ENCODE measurements at regions not wholly inside any gene's neighbourhood (a gene's known extent, or its start where the extent isn't known, plus 50 kb on each side); places are given as distances from the start of the nearest gene placed in this dataset.

DNA sequence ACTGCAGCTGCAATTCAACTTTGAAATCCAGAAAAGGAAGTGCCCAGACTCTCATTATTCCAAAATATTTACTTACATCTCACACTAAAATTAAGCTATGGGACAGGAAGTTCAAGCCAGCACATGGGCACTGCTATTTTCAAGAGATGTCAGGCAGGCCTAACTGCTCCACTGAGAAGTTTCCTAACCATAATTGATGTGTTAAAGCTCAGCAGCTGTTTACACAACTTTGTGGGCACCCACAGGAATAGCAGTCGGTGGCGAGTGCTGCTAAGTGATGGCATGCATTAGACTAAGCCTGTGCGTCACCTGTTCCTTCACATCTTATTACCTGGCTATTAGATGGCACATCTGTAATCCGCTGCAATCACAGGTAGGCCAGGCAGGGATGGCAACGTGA, 303.3 kb upstream of the DAB1 start:
- 17% methylated on average over 3 of the region's 5 CpGs for WGBS (ENCODE audit: insufficient coverage)
- no peak overlapping the region for H3K27ac Mint-ChIP-seq
- TF ChIP-seq, protein P1, sequence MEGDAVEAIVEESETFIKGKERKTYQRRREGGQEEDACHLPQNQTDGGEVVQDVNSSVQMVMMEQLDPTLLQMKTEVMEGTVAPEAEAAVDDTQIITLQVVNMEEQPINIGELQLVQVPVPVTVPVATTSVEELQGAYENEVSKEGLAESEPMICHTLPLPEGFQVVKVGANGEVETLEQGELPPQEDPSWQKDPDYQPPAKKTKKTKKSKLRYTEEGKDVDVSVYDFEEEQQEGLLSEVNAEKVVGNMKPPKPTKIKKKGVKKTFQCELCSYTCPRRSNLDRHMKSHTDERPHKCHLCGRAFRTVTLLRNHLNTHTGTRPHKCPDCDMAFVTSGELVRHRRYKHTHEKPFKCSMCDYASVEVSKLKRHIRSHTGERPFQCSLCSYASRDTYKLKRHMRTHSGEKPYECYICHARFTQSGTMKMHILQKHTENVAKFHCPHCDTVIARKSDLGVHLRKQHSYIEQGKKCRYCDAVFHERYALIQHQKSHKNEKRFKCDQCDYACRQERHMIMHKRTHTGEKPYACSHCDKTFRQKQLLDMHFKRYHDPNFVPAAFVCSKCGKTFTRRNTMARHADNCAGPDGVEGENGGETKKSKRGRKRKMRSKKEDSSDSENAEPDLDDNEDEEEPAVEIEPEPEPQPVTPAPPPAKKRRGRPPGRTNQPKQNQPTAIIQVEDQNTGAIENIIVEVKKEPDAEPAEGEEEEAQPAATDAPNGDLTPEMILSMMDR (IDR thresholded peaks at IDR 0.05), result no peak

DNA sequence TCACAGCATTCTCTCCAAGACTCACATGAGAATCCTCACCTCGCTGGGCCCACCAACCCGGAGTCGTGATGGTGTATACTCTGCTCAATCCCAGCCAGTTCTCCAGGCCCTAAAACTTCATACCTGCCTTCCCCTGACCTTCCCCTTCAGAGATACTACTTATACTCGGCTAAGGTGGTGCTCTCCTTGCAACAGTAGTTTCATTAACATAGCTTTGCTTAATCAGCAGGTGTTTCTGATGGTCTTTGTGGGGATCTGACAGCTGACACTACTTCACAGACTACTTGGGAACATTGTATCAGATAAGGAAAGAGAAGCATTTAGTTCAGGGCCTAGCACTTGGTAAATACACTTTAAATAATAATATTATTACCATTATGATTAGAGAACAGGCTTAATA, 301.5 kb upstream of the DAB1 start:
- Histone ChIP-seq H3K27me3 (ENCODE audit: control insufficient read depth in 2 of 2, insufficient read depth in 2 of 2, low read length in 2 of 2) (no peaks in the 10 kb centered on the region), H3K79me2 (ENCODE audit: insufficient read depth, low read length) (no peaks in the 10 kb centered on the region), H3K9me3 (replicated peaks in 1 of 2; ENCODE audit: control insufficient read depth in 1 of 2, insufficient read depth in 1 of 2, low read length in 2 of 2) (peaks cover 0 to 2% of the 10 kb centered on the region in 2 donors), H3K4me2 (replicated peaks; ENCODE audit: extremely low read depth, low read length, poor library complexity, severe bottlenecking) (no peak overlapping the region), H4K20me1 (ENCODE audit: insufficient read depth, low read length) (no peaks in the 10 kb centered on the region), H2AFZ (ENCODE audit: insufficient read depth, low read depth, low read length, poor library complexity, severe bottlenecking) (no peak overlapping the region), H3K4me3 (replicated peaks in 1 of 3; ENCODE audit: low read depth in 2 of 3, low read length in 3 of 3) (no peak overlapping the region), H3K36me3 (replicated peaks in 1 of 2; ENCODE audit: control insufficient read depth in 1 of 2, insufficient read depth in 2 of 2, low read length in 2 of 2) (no peaks in the 10 kb centered on the region), H3K27ac (ENCODE audit: low read depth in 1 of 2, low read length in 2 of 2) (no peak overlapping the region), H3K4me1 (ENCODE audit: control insufficient read depth in 1 of 2, insufficient read depth in 2 of 2, low read length in 2 of 2) (no peaks in the 10 kb centered on the region), H3K9ac (ENCODE audit: insufficient read depth, low read length, poor library complexity, severe bottlenecking) (no peak overlapping the region)
- Mint-ChIP-seq H3K9me3 (peaks cover 0 to 6% (median 1%) of the 10 kb centered on the region in 7 donors), H3K27ac (no peak overlapping the region), H3K4me3 (no peak overlapping the region), H3K4me1 (no peaks in the 10 kb centered on the region), H3K27me3 (ENCODE audit: low read depth in 3 of 3) (peaks cover 0 to 2% (median 0%) of the 10 kb centered on the region in 3 donors), H3K36me3 (no peaks in the 10 kb centered on the region)
- no peak for DNase-seq
- intact Hi-C loops (cut with micrococcal nuclease), result no loop called here
- WGBS (ENCODE audit: insufficient coverage), result 86% methylated on average over 3 of the region's 4 CpGs
- TF ChIP-seq, protein P1 (IDR thresholded peaks at IDR 0.05), result no peak

More for the DNA sequence above, 303.3 kb upstream of the DAB1 start:
- Mint-ChIP-seq H3K4me1 (no peaks in the 10 kb centered on the region), H3K4me3 (no peak overlapping the region), H3K9me3 (peaks cover 0 to 3% (median 0%) of the 10 kb centered on the region in 7 donors), H3K36me3 (no peaks in the 10 kb centered on the region), H3K27me3 (ENCODE audit: low read depth in 3 of 3) (peaks cover 0 to 2% (median 2%) of the 10 kb centered on the region in 3 donors)
- no peaks in the 10 kb centered on the region for H3K36me3 ChIP-seq (replicated peaks in 1 of 2; ENCODE audit: control insufficient read depth in 1 of 2, insufficient read depth in 2 of 2, low read length in 2 of 2)
- H3K79me2 ChIP-seq (ENCODE audit: insufficient read depth, low read length), result no peaks in the 10 kb centered on the region
- DNase-seq, result no peak
- intact Hi-C loops (cut with micrococcal nuclease), result no loop called here
- peaks cover 0 to 2% of the 10 kb centered on the region in 2 donors for H3K9me3 ChIP-seq (replicated peaks in 1 of 2; ENCODE audit: control insufficient read depth in 1 of 2, insufficient read depth in 1 of 2, low read length in 2 of 2)
- no peak overlapping the region for H3K27ac ChIP-seq (ENCODE audit: low read depth in 1 of 2, low read length in 2 of 2)
- H4K20me1 ChIP-seq (ENCODE audit: insufficient read depth, low read length), result no peaks in the 10 kb centered on the region
- no peak overlapping the region for H3K4me2 ChIP-seq (replicated peaks; ENCODE audit: extremely low read depth, low read length, poor library complexity, severe bottlenecking)
- no peak overlapping the region for H3K9ac ChIP-seq (ENCODE audit: insufficient read depth, low read length, poor library complexity, severe bottlenecking)
- no peaks in the 10 kb centered on the region for H3K4me1 ChIP-seq (ENCODE audit: control insufficient read depth in 1 of 2, insufficient read depth in 2 of 2, low read length in 2 of 2)
- no peak overlapping the region for H2AFZ ChIP-seq (ENCODE audit: insufficient read depth, low read depth, low read length, poor library complexity, severe bottlenecking)
- H3K4me3 ChIP-seq (replicated peaks in 1 of 3; ENCODE audit: low read depth in 2 of 3, low read length in 3 of 3), result no peak overlapping the region
- H3K27me3 ChIP-seq (ENCODE audit: control insufficient read depth in 2 of 2, insufficient read depth in 2 of 2, low read length in 2 of 2), result no peaks in the 10 kb centered on the region
